Astrocyte of the cerebellum (primary cell): ENCODE measurements at regions not wholly inside any gene's neighbourhood (a gene's known extent, or its start where the extent isn't known, plus 50 kb on each side); places are given as distances from the start of the nearest gene placed in this dataset.

Source experiments
- DNase-seq: peaks from one replicate; pipeline ENCODE4 v3.0.0-alpha.2; 2011; ENCODE audit warnings: low read depth
- H3K4me3 ChIP-seq: 2 replicates; pipeline ENCODE4 v1.5.1; 2011; ENCODE audit warnings: mild to moderate bottlenecking, low read depth, low read length, moderate library complexity
- CTCF ChIP-seq: IDR thresholded peaks from 2 replicates; pipeline ENCODE4 v1.5.1; 2012; ENCODE audit warnings: low read length, low read depth, moderate library complexity, mild to moderate bottlenecking; ENCODE audit errors: missing control alignments
- in situ Hi-C: cut with HindIII; loops from 2 replicates; pipeline ENCODE4 v1.10.0; 2017; ENCODE audit warnings: low sequenced_read_pairs

- in situ Hi-C loops = no loop called here
- no peak overlapping the region for H3K4me3 ChIP-seq
- no peak for TF ChIP-seq CTCF
- DNase-seq = no peak
These were observed 211.5 kb upstream of the CPNE8 start for GRCh38 chr12:39116861-39117260.

DNA sequence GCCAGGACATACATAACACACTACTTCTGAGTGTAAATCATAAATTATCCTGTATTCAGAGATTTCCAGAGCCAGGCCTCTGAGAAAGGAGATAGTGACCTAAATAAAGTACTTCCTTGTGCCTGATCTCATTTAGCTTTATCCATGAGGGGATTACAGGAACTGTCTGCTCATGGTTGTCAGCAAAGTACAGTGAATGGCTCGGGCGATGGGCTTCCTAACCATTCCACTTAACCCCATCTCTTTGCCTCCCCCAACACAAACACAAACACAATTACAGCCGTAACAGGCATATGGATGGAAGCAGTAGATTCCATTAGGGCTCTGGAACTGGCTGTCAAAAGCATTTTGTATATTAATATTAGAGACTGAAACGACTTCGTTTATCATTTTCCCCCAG lies 206.7 kb upstream of the CPNE8 start:
- H3K4me3 ChIP-seq = no peak overlapping the region
- TF ChIP-seq CTCF = no peak
- no peak for DNase-seq
- in situ Hi-C loops = no loop called here

GRCh38 chr12:39105111-39105510 lies 199.7 kb upstream of the CPNE8 start:
- in situ Hi-C loops = no loop called here

GRCh38 chr12:39103552-39104165 lies 198.3 kb upstream of the CPNE8 start:
- DNase-seq = peak; percentile 37
- no peak overlapping the region for H3K4me3 ChIP-seq
- TF ChIP-seq CTCF = peak; percentile 67
- in situ Hi-C loops = no loop called here

More at GRCh38 chr12:39105111-39105510, 199.7 kb upstream of the CPNE8 start:
- DNase-seq = no peak
- no peak overlapping the region for H3K4me3 ChIP-seq
- no peak for TF ChIP-seq CTCF

GRCh38 chr12:39102474-39103209 lies 197.3 kb upstream of the CPNE8 start:
- in situ Hi-C loops = no loop called here
- no peak for DNase-seq

More at GRCh38 chr12:39102474-39103209, 197.3 kb upstream of the CPNE8 start:
- no peak overlapping the region for H3K4me3 ChIP-seq
- no peak for TF ChIP-seq CTCF
